SH-SY5Y (cell line): ENCODE measurements at regions not wholly inside any gene's neighbourhood (a gene's known extent, or its start where the extent isn't known, plus 50 kb on each side); places are given as distances from the start of the nearest gene placed in this dataset.

ENCODE experiments used
- GATA2 ChIP-seq: IDR thresholded peaks from 2 replicates; pipeline ENCODE4 v1.6.1; 2011; ENCODE audit warnings: mild to moderate bottlenecking, low read depth, low read length
- GATA3 ChIP-seq: IDR thresholded peaks from 2 replicates; pipeline ENCODE4 v1.6.1; 2011; ENCODE audit warnings: low read depth, mild to moderate bottlenecking, low read length, moderate library complexity

- TF ChIP-seq GATA2: no peak
- TF ChIP-seq GATA3: no peak
Measured at GRCh38 chr11:80448709-80449108, 1007.9 kb upstream of the TENM4 start.
